Neuronal stem cell (in vitro differentiated cells): ENCODE measurements at regions not wholly inside any gene's neighbourhood (a gene's known extent, or its start where the extent isn't known, plus 50 kb on each side); places are given as distances from the start of the nearest gene placed in this dataset.
"Not testable (repeated sequence)": the region's sequence is repeated elsewhere in the genome, so short reads cannot be mapped to it uniquely, and the experiment has no call there.

Experiments used
- DNase-seq: peaks from one replicate; pipeline ENCODE4 v3.0.0-alpha.2; 2013; ENCODE audit warnings: low spot score
- H2AFZ ChIP-seq: one replicate; pipeline ENCODE4 v1.6.1; 2013; ENCODE audit warnings: mild to moderate bottlenecking, low read length, inconsistent platforms
- H2AK5ac ChIP-seq: 2 replicates; pipeline ENCODE4 v1.6.1; 2013; ENCODE audit warnings: low read depth, mild to moderate bottlenecking, inconsistent platforms, low read length, moderate library complexity, mixed read lengths
- H2BK120ac ChIP-seq: 2 replicates; pipeline ENCODE4 v1.6.1; 2013; ENCODE audit warnings: low read depth, mild to moderate bottlenecking, inconsistent platforms, low read length, moderate library complexity, mixed read lengths
- H2BK12ac ChIP-seq: one replicate; pipeline ENCODE4 v1.6.1; 2013; ENCODE audit warnings: low read length, inconsistent platforms
- H2BK15ac ChIP-seq: 2 replicates; pipeline ENCODE4 v1.6.1; 2013; ENCODE audit warnings: mild to moderate bottlenecking, low read length, inconsistent platforms, mixed read lengths
- H2BK5ac ChIP-seq: one replicate; pipeline ENCODE4 v1.6.1; 2013; ENCODE audit warnings: inconsistent platforms, mild to moderate bottlenecking, low read length, moderate library complexity
- H3K14ac ChIP-seq: one replicate; pipeline ENCODE4 v1.6.1; 2013; ENCODE audit warnings: low read length, inconsistent platforms
- H3K18ac ChIP-seq: 2 replicates; pipeline ENCODE4 v1.6.1; 2013; ENCODE audit warnings: low read length, inconsistent platforms
- H3K23ac ChIP-seq: 2 replicates; pipeline ENCODE4 v1.6.1; 2013; ENCODE audit warnings: low read depth, mild to moderate bottlenecking, mixed read lengths, low read length, inconsistent platforms; ENCODE audit not compliant: poor library complexity
- H3K27ac ChIP-seq: replicated peaks from 3 replicates; pipeline ENCODE4 v1.5.1; 2013; ENCODE audit warnings: low read length, inconsistent platforms
- H3K27me3 ChIP-seq, 3 experiments: 2 replicates each; pipeline ENCODE4 v1.6.1; 2013; ENCODE audit warnings: low read length in 3 of 3, mild to moderate bottlenecking in 2 of 3, inconsistent platforms in 1 of 3, low read depth in 1 of 3, mixed read lengths in 1 of 3, moderate library complexity in 1 of 3; ENCODE audit not compliant: control insufficient read depth in 3 of 3, insufficient read depth in 3 of 3
- H3K36me3 ChIP-seq, 2 donors: replicated peaks in 1 of 2; 2 replicates each; pipeline ENCODE4 v1.6.1; 2013; ENCODE audit warnings: low read length in 2 of 2; ENCODE audit not compliant: control insufficient read depth in 2 of 2, insufficient read depth in 2 of 2
- H3K4ac ChIP-seq: 2 replicates; pipeline ENCODE4 v1.6.1; 2013; ENCODE audit warnings: inconsistent platforms, mild to moderate bottlenecking, low read length, moderate library complexity
- H3K4me1 ChIP-seq, 2 donors: 1 replicate in 1 of 2; 2 replicates in 1 of 2; pipeline ENCODE4 v1.6.1; 2013; ENCODE audit warnings: low read length in 2 of 2, low read depth in 1 of 2; ENCODE audit not compliant: control insufficient read depth in 2 of 2, insufficient read depth in 1 of 2
- H3K4me2 ChIP-seq: one replicate; pipeline ENCODE4 v1.6.1; 2013; ENCODE audit warnings: mild to moderate bottlenecking, low read length, inconsistent platforms; ENCODE audit not compliant: insufficient read depth, poor library complexity, severe bottlenecking
- H3K4me3 ChIP-seq, 2 donors: 2 replicates each; pipeline ENCODE4 v1.5.1; 2013; ENCODE audit warnings: low read length in 2 of 2, mild to moderate bottlenecking in 2 of 2, inconsistent platforms in 1 of 2, moderate library complexity in 1 of 2
- H3K79me1 ChIP-seq: one replicate; pipeline ENCODE4 v1.6.1; 2013; ENCODE audit warnings: low read depth, mild to moderate bottlenecking, inconsistent platforms, low read length, moderate library complexity
- H3K9ac ChIP-seq: one replicate; pipeline ENCODE4 v1.6.1; 2013; ENCODE audit warnings: mild to moderate bottlenecking, low read depth, low read length, inconsistent platforms; ENCODE audit not compliant: poor library complexity
- H3K9me3 ChIP-seq, 2 donors: replicated peaks in 1 of 2; 2 replicates each; pipeline versions ENCODE3 to v1.6.1; 2013; ENCODE audit warnings: low read length in 2 of 2, mild to moderate bottlenecking in 2 of 2, inconsistent platforms in 1 of 2, low read depth in 1 of 2, mixed read lengths in 1 of 2, moderate library complexity in 1 of 2; ENCODE audit not compliant: control insufficient read depth in 2 of 2, insufficient read depth in 1 of 2
- H4K8ac ChIP-seq: one replicate; pipeline ENCODE4 v1.6.1; 2013; ENCODE audit warnings: low read depth, mild to moderate bottlenecking, inconsistent platforms, low read length, moderate library complexity
- H4K91ac ChIP-seq: one replicate; pipeline ENCODE4 v1.6.1; 2013; ENCODE audit warnings: low read length, low read depth, mild to moderate bottlenecking, inconsistent platforms; ENCODE audit not compliant: poor library complexity
- WGBS, 2 donors: extraction: QIAGEN DNeasy Blood & Tissue Kit; methylation state at CpG; one replicate each; pipeline ENCODE4 v1.1.7; 2013; ENCODE audit warnings: missing lambda C conversion rate in 2 of 2, mixed read lengths in 1 of 2; ENCODE audit not compliant: insufficient read length in 2 of 2, insufficient replicate concordance in 1 of 2; ENCODE audit errors: extremely low coverage in 2 of 2; 5-methylcytosine and 5-hydroxymethylcytosine counted together

DNA sequence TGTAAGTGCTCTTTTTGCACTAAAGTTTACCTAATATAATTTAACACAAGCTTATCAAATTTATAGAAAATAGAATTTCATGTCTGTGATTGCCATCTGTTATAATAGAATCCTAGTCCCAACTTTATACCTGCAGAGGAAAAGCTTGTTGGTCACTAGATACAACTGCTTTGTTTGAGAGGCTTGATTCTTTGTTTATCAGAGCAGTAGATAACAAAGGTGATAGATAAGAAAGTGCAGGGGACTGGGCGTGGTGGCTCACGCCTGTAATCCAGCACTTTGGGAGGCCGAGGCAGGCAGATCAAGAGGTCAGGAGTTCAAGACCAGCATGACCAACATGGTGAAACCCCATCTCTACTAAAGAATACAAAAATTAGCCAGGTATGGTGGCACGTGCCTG is 528.0 kb downstream of the STK39 start:
- Histone ChIP-seq H3K18ac (no peak overlapping the region), H3K9me3 (no peaks in the 10 kb centered on the region), H3K27me3 (no peaks in the 10 kb centered on the region), H3K27ac (no peak overlapping the region), H3K36me3 (no peaks in the 10 kb centered on the region), H2BK5ac (no peak overlapping the region), H3K9ac (no peak overlapping the region), H3K23ac (no peak overlapping the region), H2AFZ (no peak overlapping the region), H2BK15ac (no peak overlapping the region), H3K4me1 (peaks cover 0 to 1% of the 10 kb centered on the region in 2 donors), H3K4me3 (no peak overlapping the region), H3K79me1 (no peaks in the 10 kb centered on the region), H3K14ac (no peak overlapping the region), H3K4me2 (no peak overlapping the region), H2BK120ac (no peak overlapping the region), H2BK12ac (no peak overlapping the region), H4K8ac (no peak overlapping the region), H4K91ac (no peak overlapping the region), H3K4ac (no peak overlapping the region), H2AK5ac (no peak overlapping the region)
- no peak for DNase-seq
- WGBS, 2 donors = no CpG with 5 or more reads among the region's 4 CpGs

DNA sequence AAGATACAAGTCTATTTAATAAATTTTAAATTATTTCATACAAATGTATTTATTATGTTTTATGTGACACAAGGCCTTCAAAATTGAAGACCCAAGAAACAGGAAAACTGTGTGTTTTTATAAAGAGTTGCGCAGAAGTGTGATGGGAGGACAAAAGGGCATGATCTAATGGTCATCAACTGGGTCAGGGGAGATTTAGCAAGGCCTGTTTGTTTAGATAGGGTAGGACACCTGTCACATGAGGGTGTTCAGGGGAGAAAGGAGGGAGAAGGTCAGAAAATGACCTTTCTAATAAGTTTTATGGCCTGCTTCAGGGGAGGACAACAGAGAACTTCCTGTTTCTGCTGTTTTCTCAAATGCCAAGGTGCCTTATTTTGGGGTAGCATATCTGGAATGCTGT is 528.8 kb downstream of the STK39 start:
- no peak overlapping the region for H4K91ac ChIP-seq
- H3K18ac ChIP-seq = no peak overlapping the region
- no peak overlapping the region for H3K14ac ChIP-seq
- no peak overlapping the region for H4K8ac ChIP-seq
- no peak for DNase-seq
- H3K4me2 ChIP-seq = no peak overlapping the region
- no peak overlapping the region for H2BK5ac ChIP-seq
- no peak overlapping the region for H3K4ac ChIP-seq
- no peak overlapping the region for H3K23ac ChIP-seq
- H2BK15ac ChIP-seq = no peak overlapping the region
- H3K4me1 ChIP-seq = peaks cover 0 to 1% of the 10 kb centered on the region in 2 donors
- H3K27ac ChIP-seq = no peak overlapping the region
- WGBS, 2 donors = no CpG with 5 or more reads among the region's 1 CpG
- no peak overlapping the region for H2AK5ac ChIP-seq
- no peaks in the 10 kb centered on the region for H3K27me3 ChIP-seq
- H2BK12ac ChIP-seq = no peak overlapping the region
- H2BK120ac ChIP-seq = no peak overlapping the region
- no peaks in the 10 kb centered on the region for H3K79me1 ChIP-seq
- H3K9ac ChIP-seq = no peak overlapping the region
- H3K36me3 ChIP-seq = no peaks in the 10 kb centered on the region
- H3K9me3 ChIP-seq = no peaks in the 10 kb centered on the region
- no peak overlapping the region for H3K4me3 ChIP-seq
- H2AFZ ChIP-seq = no peak overlapping the region

DNA sequence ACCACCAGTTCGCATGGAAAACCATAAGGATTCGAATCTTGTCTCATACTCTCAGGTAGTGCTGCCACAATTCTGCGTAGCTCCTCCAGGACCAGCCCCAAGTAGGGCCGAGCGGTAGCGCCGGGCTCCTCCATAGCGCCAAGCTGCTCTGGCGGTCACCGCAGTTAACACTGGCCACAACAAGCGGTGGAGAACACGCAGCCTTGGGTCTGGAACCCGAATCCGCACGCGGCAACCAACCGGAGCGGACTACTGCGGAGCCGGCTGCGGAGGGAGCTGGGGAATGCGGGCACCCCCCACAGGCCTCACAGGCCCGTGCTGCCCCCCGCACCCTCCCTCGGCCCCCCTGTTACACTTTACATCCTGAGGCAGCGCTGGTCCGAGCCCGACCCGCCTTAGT is 531.5 kb downstream of the STK39 start:
- H3K9ac ChIP-seq = no peak overlapping the region
- no peak overlapping the region for H2AFZ ChIP-seq
- no peak overlapping the region for H2BK15ac ChIP-seq
- H3K4me1 ChIP-seq = no peaks in the 10 kb centered on the region
- H3K4me3 ChIP-seq = no peak overlapping the region
- H3K36me3 ChIP-seq = no peaks in the 10 kb centered on the region
- no peak overlapping the region for H2BK120ac ChIP-seq
- H3K27ac ChIP-seq = no peak overlapping the region
- H3K4ac ChIP-seq = no peak overlapping the region
- H2BK5ac ChIP-seq = no peak overlapping the region
- no peak overlapping the region for H3K23ac ChIP-seq
- DNase-seq = no peak
- H4K8ac ChIP-seq = no peak overlapping the region
- H2BK12ac ChIP-seq = no peak overlapping the region
- no peak overlapping the region for H3K4me2 ChIP-seq
- H3K79me1 ChIP-seq = no peaks in the 10 kb centered on the region
- no peaks in the 10 kb centered on the region for H3K27me3 ChIP-seq
- WGBS, 2 donors = no CpG with 5 or more reads among the region's 29 CpGs
- H3K9me3 ChIP-seq = no peaks in the 10 kb centered on the region
- peak overlapping the region; percentile 71 for H3K14ac ChIP-seq
- H4K91ac ChIP-seq = no peak overlapping the region
- H3K18ac ChIP-seq = peak overlapping the region; percentile 48
- H2AK5ac ChIP-seq = no peak overlapping the region

DNA sequence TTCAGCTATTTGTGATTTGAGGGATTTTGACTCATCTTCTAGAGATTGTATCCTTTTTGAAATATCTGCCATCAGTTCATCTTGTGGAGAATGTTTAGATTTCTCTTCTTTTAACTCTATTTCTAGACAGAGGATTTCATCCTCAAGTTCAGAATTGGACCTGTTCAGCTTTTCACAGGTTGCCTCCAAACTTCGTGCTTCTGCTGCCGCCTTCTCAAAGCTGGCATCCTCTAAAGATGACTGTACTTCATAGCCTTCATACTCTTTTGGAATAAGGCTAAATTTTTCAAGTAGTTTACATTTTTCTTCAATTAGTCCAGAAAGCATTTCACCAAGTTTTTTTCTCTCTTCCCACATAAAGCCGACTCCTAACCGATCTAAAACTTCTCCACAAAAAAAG is 531.9 kb downstream of the STK39 start:
- WGBS, 2 donors = no CpG with 5 or more reads among the region's 4 CpGs
- not testable (repeated sequence) for H3K4me1 ChIP-seq, DNase-seq, H3K27me3 ChIP-seq, H2BK15ac ChIP-seq, H3K79me1 ChIP-seq, H3K9me3 ChIP-seq, H4K91ac ChIP-seq, H3K36me3 ChIP-seq, H3K14ac ChIP-seq, H4K8ac ChIP-seq, H2AFZ ChIP-seq, H2AK5ac ChIP-seq, H3K27ac ChIP-seq, H2BK5ac ChIP-seq, H2BK12ac ChIP-seq, H3K9ac ChIP-seq, H3K4ac ChIP-seq, H3K4me2 ChIP-seq, H2BK120ac ChIP-seq, H3K4me3 ChIP-seq, H3K23ac ChIP-seq, H3K18ac ChIP-seq
